ENCODE measurements at regions not wholly inside any gene's neighbourhood (a gene's known extent, or its start where the extent isn't known, plus 50 kb on each side); places are given as distances from the start of the nearest gene placed in this dataset.

GRCh38 chr13:65642301-65642700 is 1587.8 kb downstream of the PCDH9 start:
- TF ChIP-seq CTCF (IDR thresholded peaks at IDR 0.05; ENCODE audit: low read length) (no peak), EZH2 (optimal IDR thresholded peaks at IDR 0.05; ENCODE audit: low read depth, low read length) (no peak), EZH2phosphoT487 (IDR thresholded peaks at IDR 0.05; ENCODE audit: low read length) (no peak)

Data from MM.1S (cell line).